Esophagus muscularis mucosa (tissue), 3 donors: ENCODE measurements at regions not wholly inside any gene's neighbourhood (a gene's known extent, or its start where the extent isn't known, plus 50 kb on each side); places are given as distances from the start of the nearest gene placed in this dataset.

Experiments
- POLR2A ChIP-seq: fragments of 450-650 bp; IDR thresholded peaks from one replicate; pipeline ENCODE4 v1.6.1; 2017; ENCODE audit warnings: antibody characterized with exemption, moderate library complexity, mild to moderate bottlenecking, low read depth
- TF ChIP-seq, protein P1 (sequence below), 3 experiments: fragments of 200-600 bp in 2 of 3; fragments of 450-650 bp in 1 of 3; sonication (generic) in 2 of 3; IDR thresholded peaks; one replicate each; pipeline ENCODE4 v1.5.1; 2017 to 2019; ENCODE audit warnings: antibody characterized with exemption in 3 of 3, mild to moderate bottlenecking in 2 of 3, moderate library complexity in 1 of 3

DNA sequence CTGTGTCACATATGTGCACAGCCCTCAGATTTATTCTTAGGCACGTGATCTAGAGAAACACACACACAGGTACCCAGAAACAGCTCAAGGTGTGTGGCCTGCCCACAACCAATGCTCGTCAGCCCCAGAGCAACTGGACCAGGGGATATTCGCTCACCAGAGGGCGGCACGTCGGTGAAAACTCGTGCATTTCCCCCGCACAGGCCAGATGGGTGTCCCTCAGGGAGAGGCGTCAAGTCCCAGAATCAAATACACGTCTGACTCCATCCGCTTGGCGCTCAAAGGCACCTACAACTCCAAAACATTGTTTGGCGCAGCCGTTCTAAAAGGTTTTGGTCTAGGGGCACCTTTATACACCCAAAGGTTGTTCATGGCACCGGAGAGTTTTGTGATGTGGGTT, 429.0 kb downstream of the BRD1 start:
- TF ChIP-seq, protein P1, sequence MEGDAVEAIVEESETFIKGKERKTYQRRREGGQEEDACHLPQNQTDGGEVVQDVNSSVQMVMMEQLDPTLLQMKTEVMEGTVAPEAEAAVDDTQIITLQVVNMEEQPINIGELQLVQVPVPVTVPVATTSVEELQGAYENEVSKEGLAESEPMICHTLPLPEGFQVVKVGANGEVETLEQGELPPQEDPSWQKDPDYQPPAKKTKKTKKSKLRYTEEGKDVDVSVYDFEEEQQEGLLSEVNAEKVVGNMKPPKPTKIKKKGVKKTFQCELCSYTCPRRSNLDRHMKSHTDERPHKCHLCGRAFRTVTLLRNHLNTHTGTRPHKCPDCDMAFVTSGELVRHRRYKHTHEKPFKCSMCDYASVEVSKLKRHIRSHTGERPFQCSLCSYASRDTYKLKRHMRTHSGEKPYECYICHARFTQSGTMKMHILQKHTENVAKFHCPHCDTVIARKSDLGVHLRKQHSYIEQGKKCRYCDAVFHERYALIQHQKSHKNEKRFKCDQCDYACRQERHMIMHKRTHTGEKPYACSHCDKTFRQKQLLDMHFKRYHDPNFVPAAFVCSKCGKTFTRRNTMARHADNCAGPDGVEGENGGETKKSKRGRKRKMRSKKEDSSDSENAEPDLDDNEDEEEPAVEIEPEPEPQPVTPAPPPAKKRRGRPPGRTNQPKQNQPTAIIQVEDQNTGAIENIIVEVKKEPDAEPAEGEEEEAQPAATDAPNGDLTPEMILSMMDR (IDR thresholded peaks at IDR 0.05): no peak
- no peak for TF ChIP-seq POLR2A
